ENCODE measurements at regions not wholly inside any gene's neighbourhood (a gene's known extent, or its start where the extent isn't known, plus 50 kb on each side); places are given as distances from the start of the nearest gene placed in this dataset.

DNA sequence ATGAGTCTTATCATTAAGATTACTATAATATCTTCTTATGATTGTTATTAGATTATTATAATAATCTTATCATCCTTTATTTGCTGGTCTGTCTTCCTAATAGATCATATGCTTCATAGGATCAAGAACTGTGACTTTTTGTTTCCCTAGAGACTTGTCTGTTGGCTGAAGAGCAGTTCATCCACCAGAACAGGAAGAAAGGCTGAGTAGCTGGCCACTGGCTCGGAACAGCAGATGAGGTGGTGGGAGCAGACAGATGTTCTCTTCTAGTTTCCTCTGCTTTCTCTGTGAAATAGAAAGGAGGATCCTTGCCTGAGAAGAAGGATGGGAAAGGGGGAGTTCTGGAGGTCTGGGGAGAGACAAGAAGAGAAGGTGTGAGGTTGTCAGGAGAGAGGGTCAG, 120.0 kb downstream of the CCNA1 start:
- peaks cover 7% of the 10 kb centered on the region for H3K9me3 Mint-ChIP-seq
- H3K4me3 Mint-ChIP-seq, result no peak overlapping the region
- no peak for DNase-seq (ENCODE audit: extremely low spot score, unreplicated experiment)
- H3K27me3 Mint-ChIP-seq, result peaks cover 18% of the 10 kb centered on the region
- no peaks in the 10 kb centered on the region for H3K4me1 Mint-ChIP-seq (ENCODE audit: unreplicated experiment)
- H3K27ac Mint-ChIP-seq, result no peak overlapping the region
- H3K36me3 Mint-ChIP-seq, result no peaks in the 10 kb centered on the region
- TF ChIP-seq, protein P1, sequence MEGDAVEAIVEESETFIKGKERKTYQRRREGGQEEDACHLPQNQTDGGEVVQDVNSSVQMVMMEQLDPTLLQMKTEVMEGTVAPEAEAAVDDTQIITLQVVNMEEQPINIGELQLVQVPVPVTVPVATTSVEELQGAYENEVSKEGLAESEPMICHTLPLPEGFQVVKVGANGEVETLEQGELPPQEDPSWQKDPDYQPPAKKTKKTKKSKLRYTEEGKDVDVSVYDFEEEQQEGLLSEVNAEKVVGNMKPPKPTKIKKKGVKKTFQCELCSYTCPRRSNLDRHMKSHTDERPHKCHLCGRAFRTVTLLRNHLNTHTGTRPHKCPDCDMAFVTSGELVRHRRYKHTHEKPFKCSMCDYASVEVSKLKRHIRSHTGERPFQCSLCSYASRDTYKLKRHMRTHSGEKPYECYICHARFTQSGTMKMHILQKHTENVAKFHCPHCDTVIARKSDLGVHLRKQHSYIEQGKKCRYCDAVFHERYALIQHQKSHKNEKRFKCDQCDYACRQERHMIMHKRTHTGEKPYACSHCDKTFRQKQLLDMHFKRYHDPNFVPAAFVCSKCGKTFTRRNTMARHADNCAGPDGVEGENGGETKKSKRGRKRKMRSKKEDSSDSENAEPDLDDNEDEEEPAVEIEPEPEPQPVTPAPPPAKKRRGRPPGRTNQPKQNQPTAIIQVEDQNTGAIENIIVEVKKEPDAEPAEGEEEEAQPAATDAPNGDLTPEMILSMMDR (conservative IDR thresholded peaks at IDR 0.05), result no peak

DNA sequence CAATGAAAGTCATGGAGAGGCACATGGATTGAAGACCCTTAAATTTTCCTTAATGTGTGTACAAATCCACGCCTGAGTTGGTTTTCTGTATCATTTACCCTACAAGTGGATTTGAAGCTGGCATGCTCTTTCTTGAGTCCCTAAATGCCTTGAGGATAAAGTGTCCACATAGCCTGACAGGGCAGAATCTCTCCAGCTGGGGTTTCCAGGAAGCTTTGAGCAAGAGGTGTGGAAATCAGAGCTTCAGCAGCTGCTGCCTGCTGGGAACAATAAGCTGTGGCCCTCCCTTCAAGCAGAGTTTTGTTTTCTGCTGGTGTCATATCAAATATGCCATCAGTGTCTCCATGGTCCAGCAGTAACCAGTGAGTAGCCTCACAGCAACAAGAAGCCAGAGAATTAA, 120.3 kb upstream of the SERTM1 start:
- Mint-ChIP-seq H3K27me3 (peaks cover 10% of the 10 kb centered on the region), H3K36me3 (no peaks in the 10 kb centered on the region), H3K9me3 (peaks cover 7% of the 10 kb centered on the region), H3K4me1 (ENCODE audit: unreplicated experiment) (no peaks in the 10 kb centered on the region), H3K4me3 (no peak overlapping the region), H3K27ac (no peak overlapping the region)
- TF ChIP-seq, protein P1 (conservative IDR thresholded peaks at IDR 0.05), result no peak
- DNase-seq (ENCODE audit: extremely low spot score, unreplicated experiment), result no peak

DNA sequence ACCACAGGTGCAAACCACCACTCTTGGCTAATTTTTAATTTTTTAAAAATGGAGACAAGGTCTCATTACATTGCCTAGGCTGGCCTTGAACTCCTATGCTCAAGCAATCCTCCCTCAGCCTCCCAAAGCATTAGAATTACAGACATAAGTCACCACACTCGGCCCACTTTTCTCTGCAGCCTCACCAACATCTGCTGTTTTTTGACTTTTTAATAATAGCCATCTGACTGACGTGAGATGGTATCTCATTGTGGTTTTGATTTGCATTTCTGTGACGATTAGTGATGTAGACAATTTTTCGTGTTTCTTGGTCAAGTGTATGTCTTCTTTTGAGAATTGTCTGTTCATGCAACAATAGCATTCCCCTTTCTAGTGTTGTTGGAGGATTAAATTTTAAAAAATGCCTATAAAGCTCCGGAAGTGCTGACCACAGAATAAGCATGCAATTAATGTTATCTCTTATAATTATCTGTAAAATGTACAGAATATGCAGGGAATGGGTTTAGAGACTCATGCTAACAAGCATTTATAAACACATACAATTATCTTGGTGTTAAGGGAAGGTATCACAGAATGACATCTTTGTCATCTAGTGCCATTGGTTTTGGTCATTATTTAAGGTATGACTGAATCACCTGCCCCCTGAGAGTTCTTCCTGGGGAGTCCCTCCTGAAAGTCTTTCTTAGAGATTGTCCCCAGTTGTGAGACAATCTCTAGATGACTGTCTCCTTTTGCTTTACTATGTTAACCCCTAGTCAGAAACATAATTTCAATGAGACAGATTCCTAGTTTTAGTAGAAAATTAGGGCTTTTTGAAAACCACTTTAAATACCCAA, 118.5 kb upstream of the SERTM1 start:
- H3K4me1 Mint-ChIP-seq (ENCODE audit: unreplicated experiment), result peaks cover 4% of the 10 kb centered on the region
- H3K27ac Mint-ChIP-seq, result no peak overlapping the region
- no peak overlapping the region for H3K4me3 Mint-ChIP-seq
- no peaks in the 10 kb centered on the region for H3K36me3 Mint-ChIP-seq
- H3K9me3 Mint-ChIP-seq, result peaks cover under 1% of the 10 kb centered on the region
- H3K27me3 Mint-ChIP-seq, result peaks cover 10% of the 10 kb centered on the region
- DNase-seq (ENCODE audit: extremely low spot score, unreplicated experiment), result no peak
- TF ChIP-seq, protein P1 (conservative IDR thresholded peaks at IDR 0.05), result no peak

DNA sequence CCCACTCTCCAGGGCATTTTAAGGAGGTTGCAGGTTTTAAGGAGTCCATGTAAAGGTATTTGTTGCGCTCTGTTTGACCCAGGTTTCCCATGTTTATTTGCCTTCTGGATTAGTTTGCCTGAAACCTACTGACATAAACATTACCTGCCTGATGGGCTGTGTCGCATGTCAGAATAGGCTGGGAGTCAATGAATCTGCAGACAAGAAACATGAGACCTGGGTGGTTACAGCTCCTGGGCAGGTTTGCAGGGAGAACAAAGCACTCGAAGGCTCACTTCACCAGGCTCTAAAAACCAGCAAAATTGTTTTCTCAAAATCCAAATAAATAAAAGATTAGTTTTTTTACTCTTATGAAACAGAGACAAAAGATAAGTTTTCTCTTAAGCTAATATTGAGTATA, 114.4 kb upstream of the SERTM1 start:
- no peak for DNase-seq (ENCODE audit: extremely low spot score, unreplicated experiment)
- Mint-ChIP-seq H3K27ac (no peak overlapping the region), H3K36me3 (no peaks in the 10 kb centered on the region), H3K4me1 (ENCODE audit: unreplicated experiment) (peaks cover 5% of the 10 kb centered on the region), H3K4me3 (no peak overlapping the region), H3K27me3 (peaks cover 8% of the 10 kb centered on the region), H3K9me3 (no peaks in the 10 kb centered on the region)
- TF ChIP-seq, protein P1 (conservative IDR thresholded peaks at IDR 0.05), result no peak

DNA sequence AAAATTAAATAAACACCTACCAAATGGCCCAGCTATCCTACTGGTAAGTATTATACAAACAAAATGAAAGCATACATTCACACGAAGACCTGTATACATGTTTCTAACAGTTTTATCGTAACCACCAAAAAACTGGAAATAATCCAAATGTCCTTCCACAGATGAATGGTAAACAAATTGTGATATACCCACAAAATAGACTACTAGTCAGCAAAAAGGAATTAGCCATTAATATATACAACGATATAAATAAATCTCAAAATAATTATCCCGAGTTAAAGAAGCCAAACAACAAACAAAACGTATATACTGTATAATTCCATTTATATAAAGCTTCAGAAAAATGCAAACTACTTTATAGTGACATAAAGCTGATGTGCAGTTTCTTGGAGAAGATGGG, 106.3 kb upstream of the SERTM1 start:
- H3K4me1 Mint-ChIP-seq (ENCODE audit: unreplicated experiment), result peaks cover 4% of the 10 kb centered on the region
- H3K4me3 Mint-ChIP-seq, result no peak overlapping the region
- no peak for DNase-seq (ENCODE audit: extremely low spot score, unreplicated experiment)
- H3K27me3 Mint-ChIP-seq, result no peaks in the 10 kb centered on the region
- H3K36me3 Mint-ChIP-seq, result no peaks in the 10 kb centered on the region
- TF ChIP-seq, protein P1 (conservative IDR thresholded peaks at IDR 0.05), result no peak
- H3K27ac Mint-ChIP-seq, result no peak overlapping the region
- H3K9me3 Mint-ChIP-seq, result no peaks in the 10 kb centered on the region

All from type B pancreatic cell (in vitro differentiated cells).